ENCODE measurements at regions not wholly inside any gene's neighbourhood (a gene's known extent, or its start where the extent isn't known, plus 50 kb on each side); places are given as distances from the start of the nearest gene placed in this dataset.
A peak's percentile ranks its signal among the peaks of the same experiment; 100 is the strongest.

DNA sequence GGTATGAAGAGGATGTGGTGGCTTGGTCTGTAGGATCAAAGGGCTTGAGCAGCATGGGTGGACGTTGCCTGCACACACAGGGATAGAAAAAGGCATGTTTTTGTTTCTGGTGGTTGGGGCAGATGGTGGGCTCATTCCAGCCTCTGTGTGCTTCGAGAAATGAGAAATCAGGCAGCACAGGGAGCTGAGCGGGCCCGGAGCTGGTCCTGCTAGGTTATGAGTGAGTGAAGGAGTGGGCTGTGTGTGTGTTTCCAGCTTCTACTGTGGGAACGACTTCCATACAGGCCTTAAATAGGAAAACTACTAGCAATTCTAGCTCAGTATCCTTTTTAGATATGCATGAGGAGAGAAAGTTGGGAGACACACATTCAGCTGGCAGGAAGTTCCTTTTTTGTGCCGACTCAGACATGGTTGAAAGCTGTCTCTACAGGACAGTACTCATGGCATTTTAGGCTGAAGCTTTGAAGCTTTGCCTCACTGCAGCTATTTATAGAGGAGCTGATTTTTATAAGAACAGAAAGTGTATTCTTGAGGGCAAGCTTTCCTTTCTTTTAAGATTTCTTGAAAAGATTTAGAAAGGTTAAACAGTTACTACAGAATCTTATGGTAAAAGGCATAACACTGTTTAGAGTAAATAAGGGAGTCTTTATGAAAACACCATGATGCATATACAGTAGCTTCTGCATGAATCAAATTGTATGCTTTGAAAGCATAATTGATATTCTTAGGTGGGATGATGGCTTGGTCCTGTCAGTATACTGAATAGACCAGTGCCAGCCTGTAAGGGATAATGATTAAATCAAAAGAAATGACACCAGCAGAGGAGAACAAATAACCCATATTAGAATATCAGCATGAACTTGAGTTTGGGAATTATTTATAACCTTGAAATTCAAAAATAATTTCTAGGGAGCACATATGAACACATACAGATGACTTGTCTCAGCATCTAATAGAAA lies 104.0 kb upstream of the MAN1A1 start:
- DNase-seq = no peak

GRCh38 chr6:119449331-119450156 lies 100.0 kb upstream of the MAN1A1 start:
- peaks cover 0 to 25% (median 12%) of the 10 kb centered on the region in 4 donors for H3K4me1 ChIP-seq
- H3K36me3 ChIP-seq = no peaks in the 10 kb centered on the region
- H3K27me3 ChIP-seq = no peaks in the 10 kb centered on the region
- no peaks in the 10 kb centered on the region for H3K9me3 ChIP-seq
- TF ChIP-seq CTCF (IDR thresholded peaks at IDR 0.05) = no peak
- H3K4me3 ChIP-seq = no peak overlapping the region
- H3K27ac ChIP-seq = no peak overlapping the region
- DNase-seq = no peak
- intact Hi-C loops (cut with DNase I; ENCODE audit: low total_unique reads) = no loop called here

More for the DNA sequence above, 104.0 kb upstream of the MAN1A1 start:
- Histone ChIP-seq H3K27ac (no peak overlapping the region), H3K36me3 (no peaks in the 10 kb centered on the region), H3K27me3 (no peaks in the 10 kb centered on the region), H3K9me3 (no peaks in the 10 kb centered on the region), H3K4me1 (no peaks in the 10 kb centered on the region), H3K4me3 (no peak overlapping the region)
- intact Hi-C loops (cut with DNase I; ENCODE audit: low total_unique reads) = no loop called here
- no peak for TF ChIP-seq CTCF (IDR thresholded peaks at IDR 0.05)

GRCh38 chr6:119447921-119448320 lies 98.4 kb upstream of the MAN1A1 start:
- Histone ChIP-seq H3K36me3 (no peaks in the 10 kb centered on the region), H3K4me3 (no peak overlapping the region), H3K4me1 (peaks cover 0 to 25% (median 12%) of the 10 kb centered on the region in 4 donors), H3K27ac (no peak overlapping the region), H3K27me3 (no peaks in the 10 kb centered on the region), H3K9me3 (no peaks in the 10 kb centered on the region)
- no peak for TF ChIP-seq CTCF (IDR thresholded peaks at IDR 0.05)
- intact Hi-C loops (cut with DNase I; ENCODE audit: low total_unique reads) = no loop called here
- DNase-seq = no peak

GRCh38 chr6:119446609-119447008 lies 97.0 kb upstream of the MAN1A1 start:
- intact Hi-C loops (cut with DNase I; ENCODE audit: low total_unique reads) = no loop called here
- no peak for TF ChIP-seq CTCF (IDR thresholded peaks at IDR 0.05)
- Histone ChIP-seq H3K36me3 (no peaks in the 10 kb centered on the region), H3K4me3 (no peak overlapping the region), H3K4me1 (peaks cover 0 to 25% (median 12%) of the 10 kb centered on the region in 4 donors), H3K27ac (peak overlapping the region; percentile 54 to 63), H3K9me3 (no peaks in the 10 kb centered on the region), H3K27me3 (no peaks in the 10 kb centered on the region)
- peak; percentile 64 to 72 for DNase-seq

GRCh38 chr6:119446115-119446554 lies 96.6 kb upstream of the MAN1A1 start:
- H3K4me1 ChIP-seq = peaks cover 0 to 25% (median 12%) of the 10 kb centered on the region in 4 donors
- TF ChIP-seq CTCF (IDR thresholded peaks at IDR 0.05) = no peak
- peak overlapping the region; percentile 54 to 63 for H3K27ac ChIP-seq
- H3K36me3 ChIP-seq = no peaks in the 10 kb centered on the region
- no peaks in the 10 kb centered on the region for H3K27me3 ChIP-seq
- intact Hi-C loops (cut with DNase I; ENCODE audit: low total_unique reads) = no loop called here
- H3K9me3 ChIP-seq = no peaks in the 10 kb centered on the region
- no peak overlapping the region for H3K4me3 ChIP-seq
- DNase-seq = no peak

Measured in tibial artery (tissue), 4 donors.